Chondrocyte (in vitro differentiated cells): ENCODE measurements at regions not wholly inside any gene's neighbourhood (a gene's known extent, or its start where the extent isn't known, plus 50 kb on each side); places are given as distances from the start of the nearest gene placed in this dataset.

Experiments
- DNase-seq: peaks from one replicate; pipeline ENCODE4 v3.0.0; 2021; ENCODE audit warnings: mixed read lengths, low spot score
- H3K27ac Mint-ChIP-seq: one replicate; pipeline ENCODE4 v1.8.0; 2021; ENCODE audit warnings: mild to moderate bottlenecking, moderate library complexity, mixed read lengths; ENCODE audit not compliant: unreplicated experiment
- H3K27me3 Mint-ChIP-seq: 2 replicates; pipeline ENCODE4 v1.8.0; 2021; ENCODE audit warnings: low read depth, mixed read lengths
- H3K36me3 Mint-ChIP-seq: 2 replicates; pipeline ENCODE4 v1.8.0; 2021; ENCODE audit warnings: low read depth, mixed read lengths
- H3K4me1 Mint-ChIP-seq: 2 replicates; pipeline ENCODE4 v1.8.0; 2021; ENCODE audit warnings: low read depth, mild to moderate bottlenecking, mixed read lengths
- H3K4me3 Mint-ChIP-seq: one replicate; pipeline ENCODE4 v1.8.0; 2021; ENCODE audit warnings: mild to moderate bottlenecking, moderate library complexity, mixed read lengths; ENCODE audit not compliant: unreplicated experiment
- H3K9me3 Mint-ChIP-seq: 2 replicates; pipeline ENCODE4 v1.8.0; 2021; ENCODE audit warnings: low read depth, mixed read lengths
- TF ChIP-seq, protein P1 (sequence below): fragments of 200-600 bp; sonication (generic); IDR thresholded peaks from 2 replicates; pipeline ENCODE4 v1.5.0; 2021; ENCODE audit warnings: antibody characterized with exemption, mild to moderate bottlenecking, moderate library complexity

DNA sequence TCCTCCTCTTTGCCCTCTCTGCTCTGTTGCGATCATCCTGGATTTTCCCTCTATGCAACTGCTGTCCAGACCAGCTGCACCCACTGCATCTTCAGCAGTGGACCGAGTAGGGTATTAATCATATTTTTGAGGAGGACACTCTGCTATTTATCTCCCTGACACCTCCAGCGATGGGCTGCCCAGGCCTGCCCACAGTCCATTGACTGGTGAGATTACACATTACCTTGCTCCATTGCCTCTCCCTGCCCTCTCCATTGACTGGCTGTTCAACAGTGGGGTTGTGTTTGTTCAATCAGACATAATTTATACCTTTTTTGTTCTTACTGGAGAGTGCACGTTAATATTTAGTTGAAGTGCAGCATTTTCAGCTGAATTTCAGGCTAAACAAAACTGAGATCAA, 559.3 kb upstream of the ARRDC4 start:
- H3K4me1 Mint-ChIP-seq: no peaks in the 10 kb centered on the region
- no peaks in the 10 kb centered on the region for H3K36me3 Mint-ChIP-seq
- TF ChIP-seq, protein P1, sequence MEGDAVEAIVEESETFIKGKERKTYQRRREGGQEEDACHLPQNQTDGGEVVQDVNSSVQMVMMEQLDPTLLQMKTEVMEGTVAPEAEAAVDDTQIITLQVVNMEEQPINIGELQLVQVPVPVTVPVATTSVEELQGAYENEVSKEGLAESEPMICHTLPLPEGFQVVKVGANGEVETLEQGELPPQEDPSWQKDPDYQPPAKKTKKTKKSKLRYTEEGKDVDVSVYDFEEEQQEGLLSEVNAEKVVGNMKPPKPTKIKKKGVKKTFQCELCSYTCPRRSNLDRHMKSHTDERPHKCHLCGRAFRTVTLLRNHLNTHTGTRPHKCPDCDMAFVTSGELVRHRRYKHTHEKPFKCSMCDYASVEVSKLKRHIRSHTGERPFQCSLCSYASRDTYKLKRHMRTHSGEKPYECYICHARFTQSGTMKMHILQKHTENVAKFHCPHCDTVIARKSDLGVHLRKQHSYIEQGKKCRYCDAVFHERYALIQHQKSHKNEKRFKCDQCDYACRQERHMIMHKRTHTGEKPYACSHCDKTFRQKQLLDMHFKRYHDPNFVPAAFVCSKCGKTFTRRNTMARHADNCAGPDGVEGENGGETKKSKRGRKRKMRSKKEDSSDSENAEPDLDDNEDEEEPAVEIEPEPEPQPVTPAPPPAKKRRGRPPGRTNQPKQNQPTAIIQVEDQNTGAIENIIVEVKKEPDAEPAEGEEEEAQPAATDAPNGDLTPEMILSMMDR: no peak
- H3K4me3 Mint-ChIP-seq: no peak overlapping the region
- H3K9me3 Mint-ChIP-seq: no peaks in the 10 kb centered on the region
- no peak overlapping the region for H3K27ac Mint-ChIP-seq
- H3K27me3 Mint-ChIP-seq: no peaks in the 10 kb centered on the region
- no peak for DNase-seq

DNA sequence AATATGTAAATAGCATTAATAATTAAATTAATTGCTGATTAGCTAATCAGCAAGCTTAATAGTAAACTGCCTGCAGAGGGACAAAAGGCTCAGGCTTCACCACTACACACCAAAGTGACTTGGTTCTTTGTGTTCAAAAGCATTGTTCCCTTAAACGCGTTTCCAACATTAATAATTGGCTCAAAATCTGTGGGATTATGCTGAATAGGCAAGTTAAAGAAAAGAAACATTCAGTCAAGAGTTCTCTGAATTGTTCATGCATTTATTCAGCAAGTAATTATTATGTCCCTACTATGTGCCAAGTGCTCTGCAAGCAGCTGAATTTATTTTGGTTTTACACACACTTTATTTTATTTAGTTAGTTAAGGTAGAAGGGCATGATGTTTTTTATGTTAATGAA, 558.5 kb upstream of the ARRDC4 start:
- H3K27me3 Mint-ChIP-seq: peaks cover 2% of the 10 kb centered on the region
- H3K4me1 Mint-ChIP-seq: no peaks in the 10 kb centered on the region
- DNase-seq: no peak
- H3K9me3 Mint-ChIP-seq: no peaks in the 10 kb centered on the region
- H3K36me3 Mint-ChIP-seq: no peaks in the 10 kb centered on the region
- TF ChIP-seq, protein P1: no peak
- H3K27ac Mint-ChIP-seq: no peak overlapping the region
- no peak overlapping the region for H3K4me3 Mint-ChIP-seq

DNA sequence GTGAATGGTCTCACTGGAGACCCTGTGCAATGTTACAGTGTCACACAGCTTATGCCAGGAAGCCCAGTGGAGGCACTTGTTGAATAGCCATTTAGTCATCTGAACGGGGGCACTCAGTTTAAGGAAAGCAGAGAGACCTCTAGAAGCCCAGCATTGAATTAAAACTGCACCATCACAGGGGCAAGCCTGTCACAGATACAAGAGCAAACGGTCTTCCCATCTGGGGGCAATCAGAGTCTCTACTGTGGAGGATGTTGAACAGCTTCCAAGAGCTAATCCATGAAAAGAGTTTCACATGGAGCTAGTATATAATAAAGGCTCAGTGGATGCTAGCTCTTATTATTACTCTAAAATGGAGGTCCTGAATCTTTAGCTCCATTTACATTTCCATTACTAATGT, 553.7 kb upstream of the ARRDC4 start:
- H3K4me3 Mint-ChIP-seq: no peak overlapping the region
- no peaks in the 10 kb centered on the region for H3K9me3 Mint-ChIP-seq
- TF ChIP-seq, protein P1: no peak
- H3K36me3 Mint-ChIP-seq: no peaks in the 10 kb centered on the region
- DNase-seq: no peak
- peaks cover 2% of the 10 kb centered on the region for H3K27me3 Mint-ChIP-seq
- H3K4me1 Mint-ChIP-seq: no peaks in the 10 kb centered on the region
- H3K27ac Mint-ChIP-seq: no peak overlapping the region

DNA sequence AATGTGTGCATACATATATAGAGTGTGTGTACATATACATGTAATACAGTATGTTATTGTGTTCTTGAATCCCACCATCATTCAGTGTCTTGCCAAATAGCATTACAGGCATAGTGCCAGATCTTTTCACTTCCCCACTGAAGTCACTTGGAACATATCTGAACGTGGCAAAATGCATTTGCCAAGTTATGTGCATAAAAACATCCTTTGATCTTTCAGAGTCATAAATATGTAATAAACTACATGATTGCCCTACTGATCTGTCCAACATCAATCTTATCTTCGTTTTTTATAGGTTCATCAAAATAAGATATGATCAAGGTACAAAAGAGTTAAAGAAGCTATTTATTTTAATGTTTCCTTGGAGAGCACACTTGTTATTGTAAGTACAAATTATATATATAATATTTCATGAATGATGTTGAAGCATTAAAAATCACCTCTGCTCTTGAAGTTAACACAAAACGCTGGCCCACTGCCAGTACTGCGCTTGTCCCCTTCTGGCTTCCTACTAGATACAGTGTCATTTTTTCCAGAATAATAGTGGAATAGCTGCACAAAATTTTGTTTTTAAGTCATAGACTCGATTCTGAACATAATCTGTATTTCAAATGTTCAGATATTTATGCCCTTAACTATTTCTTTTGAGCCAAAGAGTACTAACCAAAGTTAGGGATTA, 549.5 kb upstream of the ARRDC4 start:
- H3K36me3 Mint-ChIP-seq: no peaks in the 10 kb centered on the region
- H3K9me3 Mint-ChIP-seq: peaks cover 4% of the 10 kb centered on the region
- H3K27ac Mint-ChIP-seq: no peak overlapping the region
- TF ChIP-seq, protein P1: no peak
- peaks cover 2% of the 10 kb centered on the region for H3K27me3 Mint-ChIP-seq
- no peak overlapping the region for H3K4me3 Mint-ChIP-seq
- no peaks in the 10 kb centered on the region for H3K4me1 Mint-ChIP-seq
- DNase-seq: no peak

DNA sequence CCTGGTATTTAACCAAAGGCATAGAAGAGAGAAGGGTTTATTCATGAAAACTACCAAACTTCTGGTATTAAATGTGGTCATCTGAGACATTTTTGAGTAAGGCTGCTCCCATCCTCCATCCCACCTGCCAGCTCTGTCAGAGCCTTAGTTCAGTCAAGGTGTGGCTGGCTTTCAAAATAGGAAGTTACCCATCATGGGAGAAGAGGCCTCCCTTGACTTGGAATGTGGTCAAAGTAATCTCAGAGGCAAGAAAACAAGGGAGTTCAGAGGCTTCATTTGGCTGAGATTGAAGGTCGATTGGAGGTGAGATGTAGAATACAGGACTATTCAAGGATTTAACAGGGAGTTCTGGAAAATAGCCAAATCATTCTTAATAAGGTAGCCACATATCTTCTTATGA, 540.4 kb upstream of the ARRDC4 start:
- Mint-ChIP-seq H3K4me3 (no peak overlapping the region), H3K4me1 (no peaks in the 10 kb centered on the region), H3K9me3 (peaks cover 14% of the 10 kb centered on the region), H3K27me3 (peaks cover 1% of the 10 kb centered on the region), H3K27ac (no peak overlapping the region), H3K36me3 (peaks cover 2% of the 10 kb centered on the region)
- no peak for DNase-seq
- TF ChIP-seq, protein P1: no peak
